ENCODE measurements at regions not wholly inside any gene's neighbourhood (a gene's known extent, or its start where the extent isn't known, plus 50 kb on each side); places are given as distances from the start of the nearest gene placed in this dataset.
"Not testable (repeated sequence)": the region's sequence is repeated elsewhere in the genome, so short reads cannot be mapped to it uniquely, and the experiment has no call there.

- DNase-seq = no peak
Observed at GRCh38 chr10:121242741-121243608, 355.3 kb downstream of the FGFR2 start.

GRCh38 chr10:121243609-121244241 is 354.5 kb downstream of the FGFR2 start:
- DNase-seq = no peak

GRCh38 chr10:121244818-121245217 is 353.4 kb downstream of the FGFR2 start:
- DNase-seq = no peak

DNA sequence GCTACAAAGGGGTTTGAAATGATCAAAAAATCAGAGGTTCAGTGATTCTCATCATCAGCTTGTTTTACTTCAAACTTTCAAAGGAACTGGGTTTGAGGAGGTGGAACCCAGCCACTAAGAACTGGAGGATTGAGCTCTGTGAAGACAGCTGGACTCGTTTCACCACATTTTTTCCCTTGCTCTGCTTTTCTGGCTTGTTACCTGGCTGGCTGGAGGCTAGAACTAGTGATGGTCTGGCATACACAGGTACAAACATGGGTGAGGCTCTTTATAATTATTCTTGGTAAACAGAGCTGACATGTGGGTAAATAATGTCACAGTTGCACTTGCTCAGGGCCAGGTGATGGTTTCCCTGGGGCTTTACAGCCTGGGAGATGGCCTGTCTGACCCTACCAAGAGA is 352.5 kb downstream of the FGFR2 start:
- no peak for DNase-seq

GRCh38 chr10:121248266-121248665 is 350.0 kb downstream of the FGFR2 start:
- no peak for DNase-seq

DNA sequence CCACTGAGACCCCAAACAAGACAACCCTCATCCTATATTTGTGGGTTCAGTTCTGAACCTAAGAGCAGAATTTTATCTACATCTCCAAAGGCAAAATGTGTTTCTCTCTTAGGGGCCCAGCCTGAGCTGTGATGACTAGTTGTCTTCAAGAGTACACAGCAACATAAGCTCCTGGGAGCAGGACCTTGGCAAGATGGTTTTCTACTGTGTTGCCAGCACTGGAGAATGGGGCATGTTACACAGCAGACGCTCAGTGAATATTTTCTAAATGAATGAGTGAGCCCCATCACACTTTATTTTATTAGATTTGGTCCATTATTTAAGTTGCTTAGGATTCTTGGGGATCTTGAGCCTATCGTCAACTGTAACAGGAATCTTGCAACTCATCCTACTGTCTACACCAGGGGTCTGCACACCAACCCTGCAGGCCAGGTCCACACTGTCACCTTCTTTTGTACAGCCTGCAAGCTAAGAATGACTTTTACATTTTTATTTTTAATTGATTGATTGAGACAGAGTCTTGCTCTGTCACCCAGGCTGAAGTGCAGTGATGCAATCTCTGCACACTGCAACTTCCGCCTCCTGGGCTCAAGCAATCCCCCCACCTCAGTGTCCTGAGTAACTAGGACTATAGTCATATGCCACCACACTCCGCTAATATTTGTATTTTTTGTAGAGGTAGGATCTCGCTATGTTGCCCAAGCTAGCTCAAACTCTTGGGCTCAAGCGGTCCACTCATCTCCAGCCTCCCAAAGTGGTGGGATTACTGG is 347.1 kb downstream of the FGFR2 start:
- no peak for DNase-seq

- no peak for DNase-seq
Observed at GRCh38 chr10:121252756-121253155, 345.5 kb downstream of the FGFR2 start.

GRCh38 chr10:121260377-121260776 is 337.9 kb downstream of the FGFR2 start:
- DNase-seq = no peak

DNA sequence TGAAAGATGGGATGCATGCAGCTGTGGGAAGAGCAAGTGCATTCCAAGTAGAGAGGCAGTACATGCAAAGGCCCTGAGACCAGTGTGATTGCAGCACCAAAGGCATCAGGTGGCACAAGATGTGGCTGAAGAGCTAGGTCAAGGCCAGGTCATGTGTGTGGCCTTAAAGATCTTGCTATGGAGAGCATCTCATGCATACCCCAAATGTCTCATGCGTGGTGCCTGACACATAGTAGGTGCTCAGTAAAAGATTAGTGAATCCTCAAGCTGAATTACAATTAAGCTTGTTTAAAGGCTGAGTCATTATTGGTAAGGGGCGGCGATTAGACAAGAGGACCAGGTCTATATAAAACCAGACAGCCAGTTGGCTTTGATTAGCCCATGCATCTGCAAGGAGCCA is 336.6 kb downstream of the FGFR2 start:
- no peak for DNase-seq

DNA sequence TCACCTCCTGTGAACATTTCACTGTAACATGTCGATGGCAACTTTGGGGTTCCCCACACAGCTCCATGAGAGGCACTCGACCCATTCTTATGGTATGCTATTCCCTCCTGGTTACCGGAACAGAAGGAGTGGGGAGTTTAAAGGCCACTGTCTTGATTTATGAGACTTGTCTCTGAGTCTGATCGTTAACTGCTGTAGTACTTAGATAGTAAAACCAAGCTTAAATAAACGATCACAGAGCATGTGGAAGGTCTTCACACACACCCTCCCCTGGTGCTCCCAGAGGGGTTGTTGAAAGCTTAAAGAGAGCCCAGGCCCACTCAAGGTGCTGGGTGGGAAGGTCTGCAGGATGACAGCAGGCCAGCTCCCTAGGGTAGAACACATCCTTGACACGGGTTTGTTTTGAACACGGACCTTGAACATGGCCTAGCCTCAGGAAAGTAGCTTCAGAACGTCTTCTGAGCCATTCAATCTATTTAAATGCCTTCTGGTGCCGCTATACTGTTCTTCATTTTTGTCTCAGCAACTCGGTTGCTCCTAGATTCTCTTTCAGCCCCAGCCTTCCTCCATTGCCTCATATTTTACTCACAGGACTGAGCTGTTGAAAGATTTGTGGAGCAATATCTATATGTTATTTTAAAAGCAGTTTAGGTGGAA is 335.3 kb downstream of the FGFR2 start:
- no peak for DNase-seq

DNA sequence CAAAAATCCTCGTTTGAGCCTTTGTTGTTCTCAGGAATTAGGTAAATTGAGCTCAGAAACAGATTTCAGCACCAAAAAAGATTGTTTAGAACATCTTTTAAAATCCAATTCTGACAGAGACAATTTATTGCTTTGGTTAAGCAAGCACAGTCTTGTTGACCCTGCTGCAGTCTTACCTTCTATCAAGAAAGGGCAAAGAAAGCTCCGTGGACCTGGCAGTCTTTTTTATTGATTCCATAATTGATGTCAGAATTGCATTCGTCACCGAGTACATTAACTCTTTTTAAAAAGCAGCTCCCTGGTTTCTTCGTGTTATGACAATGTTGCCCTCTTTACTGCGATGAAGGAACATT is 334.8 kb downstream of the FGFR2 start:
- no peak for DNase-seq

- no peak for DNase-seq
Observed at GRCh38 chr10:121265360-121266123, 332.7 kb downstream of the FGFR2 start.

DNA sequence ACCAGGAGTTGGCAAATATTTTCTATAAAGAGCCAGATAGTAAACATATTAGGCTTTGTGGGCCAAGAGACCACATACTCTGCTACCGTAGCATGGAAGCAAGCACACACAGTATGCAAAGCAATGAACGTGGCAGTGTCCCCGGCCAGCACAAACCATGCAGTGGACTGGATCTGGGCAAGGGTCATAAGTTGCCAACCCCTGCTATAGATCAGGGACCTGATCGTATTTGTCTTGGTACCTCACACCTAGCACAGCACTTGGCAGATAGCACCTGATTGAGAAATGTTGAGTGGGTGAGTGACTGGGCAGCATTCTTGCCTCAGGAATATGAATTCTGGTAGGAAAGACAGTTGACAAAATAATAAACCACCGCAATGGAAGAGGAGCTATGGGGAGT is 331.9 kb downstream of the FGFR2 start:
- no peak for DNase-seq

GRCh38 chr10:121267236-121268003 is 330.8 kb downstream of the FGFR2 start:
- DNase-seq = no peak

DNA sequence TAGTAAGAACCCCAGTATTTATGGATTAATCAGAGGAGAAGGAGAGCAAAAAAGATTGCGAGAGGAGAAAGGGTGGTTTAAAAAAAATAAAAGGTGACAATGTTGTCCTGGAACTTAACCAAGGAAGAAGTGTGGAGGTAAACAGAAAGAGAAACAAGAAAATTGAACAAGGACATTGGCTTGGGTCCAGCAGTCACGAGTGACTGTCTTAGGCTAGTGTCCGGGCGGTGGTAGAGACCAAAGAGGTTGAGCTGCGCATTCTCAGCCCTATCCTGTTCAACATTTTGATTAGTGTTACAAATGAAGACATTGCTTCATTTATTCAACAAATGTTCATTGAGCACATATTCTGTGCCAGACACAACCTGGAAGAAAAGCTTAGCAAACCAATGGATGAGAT is 329.9 kb downstream of the FGFR2 start:
- DNase-seq = no peak

DNA sequence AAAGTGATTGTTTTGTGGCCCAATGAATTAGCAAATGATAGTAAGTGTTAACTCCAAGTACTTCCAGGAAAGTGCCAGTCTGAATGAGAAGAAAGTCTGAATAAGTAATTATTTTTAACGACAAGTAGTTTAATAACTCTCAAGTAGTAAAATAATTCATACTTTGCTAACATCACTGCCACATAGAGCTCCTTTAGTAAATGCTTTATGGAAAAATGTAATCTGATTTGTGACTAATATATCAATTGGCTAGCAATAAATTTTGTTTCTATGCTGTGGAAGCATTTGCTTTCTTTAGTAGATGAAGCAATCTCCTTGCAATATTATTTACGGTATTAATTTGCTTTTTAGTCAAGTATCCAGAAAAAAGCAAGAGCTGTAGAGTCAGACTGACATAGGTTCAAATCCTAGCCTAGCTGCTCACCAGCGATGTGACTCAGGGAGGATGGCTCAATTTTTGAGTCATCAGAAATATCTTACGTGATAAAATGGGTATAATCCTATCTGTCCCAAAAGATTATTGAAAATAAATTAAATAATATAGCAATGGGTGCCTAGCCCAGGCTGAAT is 329.3 kb downstream of the FGFR2 start:
- no peak for DNase-seq

GRCh38 chr10:121270906-121271305 is 327.3 kb downstream of the FGFR2 start:
- DNase-seq = no peak

GRCh38 chr10:121276046-121276445 is 322.2 kb downstream of the FGFR2 start:
- no peak for DNase-seq

DNA sequence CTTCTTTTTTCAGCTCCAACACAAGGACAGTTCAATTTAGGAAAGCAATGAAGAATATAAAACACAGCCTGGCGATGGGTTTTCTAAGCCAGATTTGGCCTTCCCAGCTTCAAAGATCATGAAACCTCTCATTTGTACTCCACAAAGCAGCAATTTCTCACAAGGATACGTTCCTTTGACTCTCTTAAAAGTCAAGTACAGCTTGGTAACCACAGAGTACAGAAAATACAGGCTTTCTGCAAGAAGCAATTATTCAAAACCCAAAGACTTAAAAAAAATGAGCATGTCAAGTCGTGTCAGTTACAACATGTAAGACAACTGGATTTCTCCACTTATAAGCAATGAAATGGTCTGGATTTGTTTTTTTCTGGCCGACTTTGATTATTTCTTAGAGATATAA is 321.4 kb downstream of the FGFR2 start:
- no peak for DNase-seq

GRCh38 chr10:121278386-121278785 is 319.9 kb downstream of the FGFR2 start:
- DNase-seq = not testable (repeated sequence)

DNA sequence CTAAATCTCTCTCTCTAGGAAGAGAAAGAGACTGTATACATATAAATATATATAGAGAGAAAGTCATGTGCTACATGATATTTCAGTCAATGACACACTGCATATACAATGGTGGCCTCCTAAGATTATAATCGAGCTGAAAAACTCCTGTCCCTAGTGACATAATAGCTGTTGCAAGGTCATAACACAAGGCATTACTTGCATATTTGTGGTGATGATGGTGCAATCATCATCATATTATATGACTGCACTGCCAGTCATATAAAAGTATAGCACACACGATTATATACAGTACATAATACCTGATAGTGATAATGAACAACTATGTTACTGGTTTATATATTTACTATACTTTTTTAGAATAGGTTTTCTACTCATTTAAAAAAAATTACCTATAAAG is 316.7 kb downstream of the FGFR2 start:
- no peak for DNase-seq

Measured in CD4-positive, alpha-beta T cell treated with Interleukin-6 for 4 hours (primary cell).